GM12892 (cell line): ENCODE measurements at regions not wholly inside any gene's neighbourhood (a gene's known extent, or its start where the extent isn't known, plus 50 kb on each side); places are given as distances from the start of the nearest gene placed in this dataset.

Experiments
- DNase-seq: peaks from one replicate; pipeline ENCODE4 v3.0.0; 2011; ENCODE audit not compliant: insufficient read length
- FAIRE-seq: peaks from 2 replicates; lab custom pipeline; 2011; peaks lifted over from hg19 to GRCh38; lab: Jason Lieb, UNC
- POLR2A ChIP-seq: IDR thresholded peaks from 2 replicates; pipeline ENCODE4 v1.6.1; 2011; ENCODE audit warnings: low read depth, low read length, control low read depth
- POLR2AphosphoS5 ChIP-seq: IDR thresholded peaks from 2 replicates; pipeline ENCODE4 v1.6.1; 2011; ENCODE audit warnings: low read depth, low read length, control low read depth
- TAF1 ChIP-seq: IDR thresholded peaks from 2 replicates; pipeline ENCODE4 v1.6.1; 2011; ENCODE audit warnings: low read depth, mild to moderate bottlenecking, control low read depth, low read length, borderline replicate concordance

GRCh38 chr11:115674176-115674936 lies 170.1 kb upstream of the CADM1 start:
- no peak for TF ChIP-seq POLR2A
- no peak for TF ChIP-seq TAF1
- no peak for TF ChIP-seq POLR2AphosphoS5
- no peak for DNase-seq
- no peak for FAIRE-seq

GRCh38 chr11:115673720-115674119 lies 169.5 kb upstream of the CADM1 start:
- DNase-seq (no peak), FAIRE-seq (no peak)
- TF ChIP-seq TAF1 (no peak), POLR2A (no peak), POLR2AphosphoS5 (no peak)

- TF ChIP-seq POLR2AphosphoS5 (no peak), POLR2A (no peak), TAF1 (no peak)
- DNase-seq (no peak), FAIRE-seq (no peak)
Observed at GRCh38 chr11:115672999-115673411, 168.8 kb upstream of the CADM1 start.

GRCh38 chr11:115672412-115672811 lies 168.2 kb upstream of the CADM1 start:
- DNase-seq (no peak), FAIRE-seq (no peak)
- no peak for TF ChIP-seq POLR2AphosphoS5
- no peak for TF ChIP-seq TAF1
- no peak for TF ChIP-seq POLR2A

GRCh38 chr11:115670538-115671205 lies 166.5 kb upstream of the CADM1 start:
- FAIRE-seq (no peak), DNase-seq (no peak)
- TF ChIP-seq POLR2A (no peak), TAF1 (no peak), POLR2AphosphoS5 (no peak)

- no peak for TF ChIP-seq POLR2AphosphoS5
- TF ChIP-seq POLR2A: no peak
- TF ChIP-seq TAF1: no peak
- DNase-seq (no peak), FAIRE-seq (no peak)
Observed at GRCh38 chr11:115665958-115666357, 161.7 kb upstream of the CADM1 start.

GRCh38 chr11:115665175-115665821 lies 161.1 kb upstream of the CADM1 start:
- no peak for FAIRE-seq
- no peak for DNase-seq
- TF ChIP-seq POLR2AphosphoS5 (no peak), POLR2A (no peak), TAF1 (no peak)

- TF ChIP-seq POLR2A (no peak), POLR2AphosphoS5 (no peak), TAF1 (no peak)
- FAIRE-seq (no peak), DNase-seq (no peak)
Observed at GRCh38 chr11:115664313-115664712, 160.1 kb upstream of the CADM1 start.

- DNase-seq (no peak), FAIRE-seq (no peak)
- TF ChIP-seq POLR2AphosphoS5: no peak
- no peak for TF ChIP-seq TAF1
- TF ChIP-seq POLR2A: no peak
Observed at GRCh38 chr11:115663790-115664189, 159.6 kb upstream of the CADM1 start.

- no peak for FAIRE-seq
- no peak for DNase-seq
- TF ChIP-seq POLR2AphosphoS5 (no peak), POLR2A (no peak), TAF1 (no peak)
Observed at GRCh38 chr11:115660030-115660805, 156.0 kb upstream of the CADM1 start.

- DNase-seq: no peak
- FAIRE-seq: no peak
- TF ChIP-seq TAF1: no peak
Observed at GRCh38 chr11:115659061-115659963, 155.1 kb upstream of the CADM1 start.
